Right lobe of liver (tissue), 4 donors: ENCODE measurements at regions not wholly inside any gene's neighbourhood (a gene's known extent, or its start where the extent isn't known, plus 50 kb on each side); places are given as distances from the start of the nearest gene placed in this dataset.

Experiments
- CTCF ChIP-seq, 4 donors: fragments of 200-600 bp in 3 of 4; fragments of 450-650 bp in 1 of 4; IDR thresholded peaks; one replicate each; pipeline versions ENCODE4 v1.5.1 to v1.8.0; 2016 to 2022; ENCODE audit warnings: antibody characterized with exemption in 4 of 4, mild to moderate bottlenecking in 2 of 4
- POLR2A ChIP-seq: fragments of 450-650 bp; IDR thresholded peaks from one replicate; pipeline ENCODE4 v1.6.1; 2017; ENCODE audit warnings: antibody characterized with exemption, mild to moderate bottlenecking
- donor health status: DM: no; HTN: no; CAD: no.
- donor health status: DM: no; HTN: no; CAD: no.
- donor health status: DM: no; HTN: yes; CAD: no.

- TF ChIP-seq CTCF (IDR thresholded peaks at IDR 0.05) (no peak), POLR2A (no peak)
These were observed 178.4 kb upstream of the PARP11 start for GRCh38 chr12:4051596-4051995.
